Fibroblast of skin of scalp (primary cell): ENCODE measurements at regions not wholly inside any gene's neighbourhood (a gene's known extent, or its start where the extent isn't known, plus 50 kb on each side); places are given as distances from the start of the nearest gene placed in this dataset.
A peak's percentile ranks its signal among the peaks of the same experiment; 100 is the strongest.

ENCODE experiments used
- DNase-seq: peaks from one replicate; pipeline ENCODE4 v3.0.0-alpha.2; 2013

DNA sequence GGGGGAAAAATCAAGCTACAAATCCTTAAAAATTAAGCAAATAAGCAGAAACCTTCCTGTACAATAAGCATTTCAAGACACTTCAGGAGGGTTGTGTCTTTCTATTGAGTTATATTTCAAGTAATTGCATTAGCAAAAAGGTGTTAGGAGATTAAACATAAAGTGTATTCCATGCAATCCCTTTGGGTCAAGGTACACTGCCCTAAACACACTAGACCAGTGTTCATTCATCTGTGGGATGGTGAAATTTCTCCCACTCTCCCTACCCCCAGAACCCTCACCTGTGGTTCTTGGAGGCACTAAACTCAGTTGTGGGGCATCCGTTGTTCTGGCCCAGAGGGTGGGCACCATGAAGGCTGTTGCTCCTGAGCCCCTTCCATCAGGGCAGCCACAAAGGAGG is 205.1 kb upstream of the SGK1 start:
- DNase-seq = no peak

- no peak for DNase-seq
Observed at GRCh38 chr6:134521116-134521501, 203.2 kb upstream of the SGK1 start.

GRCh38 chr6:134520181-134521115 is 202.5 kb upstream of the SGK1 start:
- DNase-seq = peak; percentile 38

DNA sequence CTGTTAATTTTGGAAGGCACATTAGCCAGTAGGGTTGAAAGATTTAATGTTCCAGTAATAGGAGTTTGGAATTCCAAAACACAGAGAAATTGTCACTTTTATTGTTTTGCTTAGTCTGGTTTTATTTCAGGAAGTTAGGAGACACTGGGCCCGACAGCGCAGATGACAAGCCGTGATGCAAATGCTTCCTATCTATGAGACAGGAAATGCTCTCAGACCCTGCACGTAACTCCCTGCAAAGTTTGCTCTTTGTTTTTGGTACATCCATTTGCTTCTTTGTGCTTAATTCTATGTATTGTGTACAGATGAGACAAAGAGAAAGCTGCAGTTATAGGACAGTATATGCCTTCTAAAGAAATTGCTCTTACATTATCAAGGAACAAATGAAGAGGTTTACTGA is 201.6 kb upstream of the SGK1 start:
- peak; percentile 28 for DNase-seq

DNA sequence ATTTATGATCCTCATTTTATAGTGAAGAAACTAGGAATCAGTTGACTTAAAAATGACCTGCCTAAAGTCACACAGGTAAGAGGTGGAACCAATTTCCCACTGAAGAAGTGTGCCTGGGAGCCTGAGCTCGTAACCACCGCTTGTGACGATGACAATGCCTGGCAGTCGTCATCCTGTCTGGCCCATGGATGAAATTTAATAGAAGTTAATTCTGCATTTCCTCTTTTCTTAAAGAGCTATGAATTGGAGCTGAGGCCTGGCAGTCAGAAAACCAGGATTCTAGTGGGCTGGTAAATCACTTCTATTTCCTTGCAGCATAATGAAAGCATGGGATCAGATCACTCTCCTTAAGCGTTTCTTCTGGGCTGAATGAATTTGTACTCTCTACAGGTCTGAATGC is 200.0 kb upstream of the SGK1 start:
- no peak for DNase-seq

- peak; percentile 81 for DNase-seq
Observed at GRCh38 chr6:134517145-134517658, 199.3 kb upstream of the SGK1 start.

GRCh38 chr6:134516582-134516981 is 198.7 kb upstream of the SGK1 start:
- no peak for DNase-seq

DNA sequence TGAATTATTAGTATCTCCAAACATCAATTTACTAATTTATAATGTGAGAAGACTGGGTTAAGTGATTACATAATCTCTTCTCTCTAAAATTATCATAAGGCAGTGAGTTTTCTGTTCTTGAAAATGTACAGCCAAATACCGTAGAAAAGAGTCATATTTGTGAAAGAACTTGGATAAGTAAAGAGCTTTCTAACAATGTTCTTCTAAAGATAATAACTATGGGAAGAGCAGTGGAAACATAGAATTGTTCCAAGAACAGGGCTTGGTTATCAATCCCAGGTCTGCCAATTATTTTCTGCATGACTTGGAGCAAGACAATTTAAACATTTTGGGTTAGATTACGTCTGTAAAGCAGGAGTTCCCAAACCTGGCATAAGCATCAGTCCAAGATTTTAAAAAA is 198.1 kb upstream of the SGK1 start:
- DNase-seq = no peak

DNA sequence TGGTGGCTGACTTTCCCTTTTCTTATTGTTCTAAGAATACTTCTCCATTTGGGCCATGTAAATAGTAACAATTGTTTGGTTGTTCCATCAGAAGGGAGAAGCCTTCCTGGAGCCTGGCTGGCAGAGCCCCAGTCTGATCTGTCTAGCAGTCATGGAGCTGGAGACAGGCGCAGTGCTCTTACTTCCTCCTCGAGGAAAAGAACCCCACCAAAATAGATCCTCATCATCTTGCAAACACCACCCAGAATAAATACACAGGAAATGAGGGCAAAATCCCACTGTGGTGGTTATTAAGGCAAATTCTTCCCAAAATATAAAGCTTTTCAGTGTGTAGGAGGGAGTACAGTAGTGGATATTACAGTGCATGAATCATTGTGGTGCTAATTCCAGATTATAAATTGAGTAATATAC is 195.1 kb upstream of the SGK1 start:
- no peak for DNase-seq

DNA sequence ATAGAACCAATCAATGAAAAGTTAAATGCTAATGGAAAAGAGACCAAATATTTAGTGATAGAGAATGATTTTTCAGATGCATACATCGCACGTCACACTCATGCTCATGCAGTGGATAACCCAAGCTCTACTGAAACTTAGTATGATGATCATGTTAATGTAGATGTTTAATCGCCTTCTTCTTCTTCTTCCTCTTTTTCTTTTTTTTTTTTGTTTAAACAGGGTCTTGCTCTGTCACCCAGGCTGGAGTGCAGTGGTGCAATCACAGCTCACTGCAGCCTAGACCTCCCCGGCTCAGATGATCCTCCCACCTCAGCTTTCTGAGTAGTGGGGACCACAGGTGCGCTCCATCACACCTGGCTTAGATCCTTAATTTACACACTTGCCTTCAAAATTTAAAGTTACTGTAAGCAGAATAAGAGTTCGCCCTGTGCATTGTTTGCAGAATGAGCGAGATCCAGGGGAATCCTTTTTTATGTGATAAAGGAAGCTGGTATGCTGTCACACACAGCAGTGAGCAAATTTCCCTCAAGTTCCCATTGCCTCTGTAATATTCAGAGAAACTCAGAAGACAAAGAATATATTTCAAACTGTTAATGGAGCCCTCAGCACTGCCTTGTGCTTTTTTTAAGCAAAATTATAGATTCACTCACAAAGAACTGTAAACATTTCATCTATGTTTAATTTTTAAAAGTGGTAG is 194.2 kb upstream of the SGK1 start:
- DNase-seq = no peak

GRCh38 chr6:134510920-134511319 is 193.0 kb upstream of the SGK1 start:
- DNase-seq = no peak

- DNase-seq = no peak
Observed at GRCh38 chr6:134510142-134510541, 192.2 kb upstream of the SGK1 start.

DNA sequence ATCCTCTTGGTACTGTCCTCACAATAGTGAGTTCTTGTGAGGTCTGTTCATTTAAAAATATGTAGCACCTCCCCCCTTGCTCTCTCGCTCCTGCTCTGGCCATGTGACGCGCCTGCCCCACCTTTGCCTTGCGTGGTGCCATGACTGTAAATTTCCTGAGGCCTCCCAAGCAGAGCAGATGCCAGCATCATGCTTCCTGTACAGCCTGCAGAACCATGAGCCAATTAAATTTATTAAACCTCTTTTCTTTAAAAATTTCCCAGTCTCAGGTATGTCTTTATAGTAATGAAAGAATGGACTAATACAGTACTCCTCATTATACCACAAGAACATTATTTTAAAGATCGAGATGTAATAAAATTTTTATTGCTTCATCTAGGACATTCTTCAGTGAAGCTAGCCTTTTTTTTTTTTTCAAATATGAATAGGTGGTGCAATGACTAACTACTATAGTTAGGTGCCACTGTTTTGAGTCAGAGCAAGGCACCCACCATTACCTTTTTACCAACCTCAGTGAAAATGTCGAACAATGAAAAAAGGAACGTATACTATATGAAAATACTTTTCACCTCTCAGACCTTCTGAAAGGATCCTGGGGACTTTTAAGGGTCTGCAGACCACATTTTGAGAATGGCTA is 191.1 kb upstream of the SGK1 start:
- DNase-seq = no peak

DNA sequence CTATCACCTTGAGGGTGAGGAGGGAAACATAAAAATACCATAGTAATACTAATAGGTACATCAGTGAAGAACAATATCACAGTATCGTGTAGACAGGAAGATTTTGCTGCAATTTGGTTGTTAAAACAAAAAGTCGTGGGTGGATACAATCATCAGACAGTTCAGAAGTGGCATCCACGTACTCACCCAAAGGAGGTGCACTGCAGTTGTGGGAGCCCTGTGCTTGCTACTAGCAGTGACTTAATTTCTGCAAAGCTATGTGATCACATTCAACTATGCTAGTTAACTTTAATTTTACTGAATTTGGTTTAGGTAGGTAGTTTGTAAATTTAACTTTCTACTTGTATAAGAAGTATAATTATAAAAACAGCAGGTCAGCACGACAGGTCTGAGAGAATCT is 188.2 kb upstream of the SGK1 start:
- no peak for DNase-seq

- DNase-seq = no peak
Observed at GRCh38 chr6:134503585-134504281, 185.8 kb upstream of the SGK1 start.

DNA sequence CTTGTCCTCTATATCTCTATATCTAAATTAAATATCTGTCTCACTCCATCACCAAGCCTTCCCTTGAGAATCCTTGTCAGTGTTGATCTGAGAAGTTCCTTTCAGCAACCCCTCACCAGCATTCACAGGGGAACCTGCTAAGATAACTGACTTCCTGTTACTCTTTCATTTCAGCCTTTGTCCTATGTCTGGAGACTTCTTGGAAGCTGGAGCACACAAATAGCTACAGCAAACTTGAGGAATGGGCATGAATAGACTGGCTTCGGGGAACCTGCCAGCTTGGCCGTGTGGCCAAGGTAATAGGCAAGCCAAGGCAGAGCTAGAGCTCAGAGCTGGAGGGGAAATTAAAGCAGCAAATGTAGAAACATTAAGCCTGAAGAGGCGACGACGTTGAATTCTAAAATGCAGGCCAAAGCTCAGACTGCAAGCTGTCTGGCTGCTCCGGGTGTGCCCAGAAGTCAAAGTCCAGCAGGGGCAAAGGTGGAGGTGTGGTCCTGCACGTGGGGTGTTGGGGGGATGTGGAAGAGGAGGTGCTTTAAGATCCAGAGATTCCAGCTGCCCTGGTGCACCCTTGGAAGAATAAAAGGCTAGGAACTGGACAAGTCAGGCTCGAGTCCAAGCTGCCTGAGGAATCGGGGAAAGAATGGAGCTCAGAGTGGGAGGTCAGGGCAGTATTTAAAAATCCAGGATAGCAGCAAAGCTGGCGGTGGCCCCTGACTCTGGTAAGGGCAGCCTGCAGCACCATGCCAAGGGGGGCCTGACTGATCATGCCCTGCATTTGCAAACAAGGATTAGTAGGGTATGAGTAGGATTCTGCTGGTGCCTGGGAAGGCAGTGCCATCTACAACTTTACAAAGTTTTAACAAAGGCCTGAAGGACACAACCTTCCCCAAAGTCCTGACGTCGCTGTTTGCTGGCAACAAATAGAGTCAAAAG is 185.0 kb upstream of the SGK1 start:
- no peak for DNase-seq

- no peak for DNase-seq
Observed at GRCh38 chr6:134495890-134496248, 178.0 kb upstream of the SGK1 start.

- no peak for DNase-seq
Observed at GRCh38 chr6:134495203-134495889, 177.4 kb upstream of the SGK1 start.

- no peak for DNase-seq
Observed at GRCh38 chr6:134493789-134494188, 175.9 kb upstream of the SGK1 start.

GRCh38 chr6:134491477-134491876 is 173.6 kb upstream of the SGK1 start:
- peak; percentile 58 for DNase-seq
